DMS79 treated with DMSO at 0.1 percent for 48 hours (cell line): ENCODE measurements at regions not wholly inside any gene's neighbourhood (a gene's known extent, or its start where the extent isn't known, plus 50 kb on each side); places are given as distances from the start of the nearest gene placed in this dataset.

Source experiments
- DNase-seq: peaks from one replicate; lab custom pipeline; 2025; lab: John Stamatoyannopoulos, UW

- no peak for DNase-seq
These were observed 348.5 kb upstream of the ADAMTS5 start for GRCh38 chr21:27315373-27315772.

- DNase-seq = no peak
These were observed 347.2 kb upstream of the ADAMTS5 start for GRCh38 chr21:27314131-27314530.

GRCh38 chr21:27306791-27307775 is 340.2 kb upstream of the ADAMTS5 start:
- DNase-seq = no peak

GRCh38 chr21:27306206-27306605 is 339.3 kb upstream of the ADAMTS5 start:
- no peak for DNase-seq

GRCh38 chr21:27301220-27301619 is 334.3 kb upstream of the ADAMTS5 start:
- DNase-seq = no peak

GRCh38 chr21:27300770-27301169 is 333.9 kb upstream of the ADAMTS5 start:
- no peak for DNase-seq

GRCh38 chr21:27298465-27298864 is 331.6 kb upstream of the ADAMTS5 start:
- DNase-seq = no peak

GRCh38 chr21:27293239-27293638 is 326.4 kb upstream of the ADAMTS5 start:
- DNase-seq = no peak

GRCh38 chr21:27292783-27293182 is 325.9 kb upstream of the ADAMTS5 start:
- DNase-seq = no peak

GRCh38 chr21:27292229-27292628 is 325.3 kb upstream of the ADAMTS5 start:
- DNase-seq = no peak

GRCh38 chr21:27291006-27291405 is 324.1 kb upstream of the ADAMTS5 start:
- DNase-seq = no peak

GRCh38 chr21:27290028-27290427 is 323.1 kb upstream of the ADAMTS5 start:
- no peak for DNase-seq

- DNase-seq = no peak
These were observed 319.9 kb upstream of the ADAMTS5 start for GRCh38 chr21:27286760-27287159.

GRCh38 chr21:27277110-27277509 is 310.2 kb upstream of the ADAMTS5 start:
- no peak for DNase-seq

- DNase-seq = no peak
These were observed 308.5 kb upstream of the ADAMTS5 start for GRCh38 chr21:27275294-27275927.

GRCh38 chr21:27269644-27270043 is 302.8 kb upstream of the ADAMTS5 start:
- DNase-seq = no peak

- DNase-seq = no peak
These were observed 301.4 kb upstream of the ADAMTS5 start for GRCh38 chr21:27268290-27268689.

GRCh38 chr21:27265949-27266348 is 299.1 kb upstream of the ADAMTS5 start:
- no peak for DNase-seq

GRCh38 chr21:27265492-27265891 is 298.6 kb upstream of the ADAMTS5 start:
- no peak for DNase-seq

- DNase-seq = no peak
These were observed 294.8 kb upstream of the ADAMTS5 start for GRCh38 chr21:27261676-27262075.

GRCh38 chr21:27260728-27261127 is 293.8 kb upstream of the ADAMTS5 start:
- no peak for DNase-seq

GRCh38 chr21:27258742-27259448 is 292.0 kb upstream of the ADAMTS5 start:
- no peak for DNase-seq
